ENCODE measurements at regions not wholly inside any gene's neighbourhood (a gene's known extent, or its start where the extent isn't known, plus 50 kb on each side); places are given as distances from the start of the nearest gene placed in this dataset.

DNA sequence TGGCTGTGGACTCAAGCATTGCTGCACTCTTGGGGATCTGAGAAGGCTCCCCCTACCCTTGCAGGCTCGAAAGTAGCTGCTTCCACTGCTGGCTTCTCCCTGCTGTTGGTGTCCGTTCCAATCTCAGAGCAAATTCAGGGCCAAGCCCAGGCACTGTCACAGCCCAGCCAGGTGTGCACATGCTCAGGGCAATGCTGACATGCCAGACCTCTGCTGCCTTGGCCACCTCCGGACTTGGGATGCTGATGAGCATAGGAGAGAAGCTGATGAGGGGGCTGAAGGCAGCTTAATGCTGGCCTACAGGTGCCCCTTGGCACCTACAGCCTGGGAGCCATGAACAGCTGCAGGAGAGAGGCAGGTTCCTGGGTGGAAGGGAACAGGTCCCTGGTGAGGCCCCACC is 273.7 kb upstream of the KCNJ16 start:
- Histone ChIP-seq H2AFZ (ENCODE audit: low read depth, low read length) (no peak overlapping the region), H3K79me2 (replicated peaks; ENCODE audit: insufficient read depth, low read length) (no peaks in the 10 kb centered on the region), H3K4me2 (ENCODE audit: low read length) (no peak overlapping the region), H4K20me1 (ENCODE audit: insufficient read depth) (no peaks in the 10 kb centered on the region), H3K9me2 (ENCODE audit: insufficient read depth, low read length) (no peaks in the 10 kb centered on the region), H3K4me3 (ENCODE audit: low read length) (no peak overlapping the region), H3K9me3 (ENCODE audit: low read length) (no peaks in the 10 kb centered on the region), H3F3A (ENCODE audit: insufficient read depth, low read length, poor library complexity, severe bottlenecking) (no peaks in the 10 kb centered on the region), H3K9ac (ENCODE audit: low read length) (no peak overlapping the region), H3K27me3 (ENCODE audit: insufficient read depth, low read depth, low read length) (no peaks in the 10 kb centered on the region), H3K27ac (ENCODE audit: low read length) (no peak overlapping the region), H3K36me3 (ENCODE audit: insufficient read depth, low read length) (no peaks in the 10 kb centered on the region)
- TF ChIP-seq SMC3 (conservative IDR thresholded peaks at IDR 0.05; ENCODE audit: poor library complexity) (no peak), MXI1 (conservative IDR thresholded peaks at IDR 0.05; ENCODE audit: poor library complexity, severe bottlenecking) (no peak), EZH2 (IDR thresholded peaks at IDR 0.05; ENCODE audit: borderline replicate concordance, insufficient read depth, low read length, poor library complexity, severe bottlenecking) (no peak), REST (IDR thresholded peaks at IDR 0.05; ENCODE audit: borderline replicate concordance) (no peak), POLR2AphosphoS5 (IDR thresholded peaks at IDR 0.05) (no peak), CTCF (IDR thresholded peaks at IDR 0.05; ENCODE audit: poor library complexity, severe bottlenecking) (no peak), EP300 (conservative IDR thresholded peaks at IDR 0.05; ENCODE audit: poor library complexity, severe bottlenecking) (no peak), TAF1 (IDR thresholded peaks at IDR 0.05; ENCODE audit: low read depth) (no peak)

DNA sequence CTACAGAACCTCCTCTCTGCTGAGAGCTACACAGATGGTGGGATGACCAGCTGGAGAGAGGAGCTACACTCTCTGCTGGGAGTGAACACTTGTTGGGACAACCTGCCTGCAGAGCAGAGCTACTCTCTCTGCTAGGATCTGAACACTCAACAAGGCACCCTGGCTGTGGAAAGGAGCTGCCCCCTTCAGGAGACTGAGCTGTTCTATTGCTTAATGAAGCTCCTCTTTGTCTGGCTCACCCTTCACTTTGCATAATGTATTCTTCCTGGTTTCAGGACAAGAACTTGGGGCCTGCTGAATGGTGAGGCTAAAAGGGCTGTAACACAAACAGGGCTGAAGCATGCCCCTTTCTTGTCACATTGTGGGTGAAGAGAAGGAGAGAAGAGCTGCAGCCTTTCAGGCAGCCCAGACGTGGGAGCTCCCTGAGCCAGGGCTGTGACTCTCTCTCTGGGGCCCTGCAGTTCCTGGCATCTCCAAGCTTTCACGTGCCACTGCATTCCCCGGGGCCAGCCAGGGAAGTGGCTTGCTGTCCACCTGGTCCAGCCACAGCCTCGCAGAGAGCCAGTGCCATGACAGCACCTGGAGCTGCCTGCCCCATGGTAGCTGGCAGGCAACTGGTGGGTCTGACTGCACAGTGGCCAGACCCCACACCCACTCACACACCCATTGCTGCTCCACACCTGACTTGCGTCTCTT is 272.8 kb upstream of the KCNJ16 start:
- no peaks in the 10 kb centered on the region for H3K27me3 ChIP-seq (ENCODE audit: insufficient read depth, low read depth, low read length)
- no peaks in the 10 kb centered on the region for H3K36me3 ChIP-seq (ENCODE audit: insufficient read depth, low read length)
- no peak overlapping the region for H2AFZ ChIP-seq (ENCODE audit: low read depth, low read length)
- H3K79me2 ChIP-seq (replicated peaks; ENCODE audit: insufficient read depth, low read length) = no peaks in the 10 kb centered on the region
- H3K9me3 ChIP-seq (ENCODE audit: low read length) = no peaks in the 10 kb centered on the region
- H3K9ac ChIP-seq (ENCODE audit: low read length) = no peak overlapping the region
- no peak for TF ChIP-seq RAD21 (conservative IDR thresholded peaks at IDR 0.05)
- H3F3A ChIP-seq (ENCODE audit: insufficient read depth, low read length, poor library complexity, severe bottlenecking) = no peaks in the 10 kb centered on the region
- H3K4me2 ChIP-seq (ENCODE audit: low read length) = no peak overlapping the region
- H3K27ac ChIP-seq (ENCODE audit: low read length) = no peak overlapping the region
- H3K4me3 ChIP-seq (ENCODE audit: low read length) = no peak overlapping the region
- no peaks in the 10 kb centered on the region for H4K20me1 ChIP-seq (ENCODE audit: insufficient read depth)
- no peaks in the 10 kb centered on the region for H3K9me2 ChIP-seq (ENCODE audit: insufficient read depth, low read length)
